PC-9 (cell line): ENCODE measurements at regions not wholly inside any gene's neighbourhood (a gene's known extent, or its start where the extent isn't known, plus 50 kb on each side); places are given as distances from the start of the nearest gene placed in this dataset.

Source experiments
- EZH2 ChIP-seq: fragments of 200-600 bp; sonication (generic); IDR thresholded peaks from 2 replicates; pipeline ENCODE4 v1.8.0; 2017; ENCODE audit warnings: antibody characterized with exemption, low read depth
- TF ChIP-seq, protein P1 (sequence below): fragments of 200-600 bp; sonication (generic); conservative IDR thresholded peaks from 2 replicates; pipeline ENCODE4 v1.6.1; 2017; ENCODE audit warnings: mixed run types, antibody characterized with exemption, mild to moderate bottlenecking, moderate library complexity

DNA sequence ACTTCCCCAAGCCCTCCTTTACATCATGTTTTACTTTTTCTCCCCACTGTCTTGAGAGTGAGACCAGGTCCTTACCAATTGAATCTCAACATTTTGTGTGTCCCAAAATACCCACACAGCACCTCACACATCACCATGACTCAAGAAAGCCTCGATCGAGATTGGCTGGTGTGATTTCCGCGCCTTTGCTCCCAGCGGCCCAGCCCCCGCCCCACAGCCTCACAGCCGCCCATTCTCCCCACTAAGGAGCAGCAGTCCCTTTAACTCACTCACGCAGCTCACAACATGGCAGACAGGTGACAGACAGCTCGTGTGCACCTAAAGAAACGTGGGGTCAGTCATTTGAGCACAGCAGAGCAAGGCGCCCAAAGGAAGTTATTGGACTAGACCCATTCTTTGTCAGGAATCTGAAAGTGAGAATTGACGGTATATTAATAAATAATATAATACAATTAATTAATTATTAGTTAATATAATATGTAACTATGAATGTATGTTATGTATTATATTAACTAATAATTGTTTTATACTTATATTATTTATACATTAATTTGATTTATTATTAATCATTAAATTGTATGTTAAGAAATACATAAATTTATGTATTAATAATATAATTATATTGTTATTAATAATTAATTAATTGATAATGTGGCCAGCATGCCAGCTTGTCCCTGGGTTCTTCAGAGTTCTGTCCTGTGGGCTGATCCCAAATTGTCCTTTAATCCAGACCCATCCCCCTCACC, 204.9 kb upstream of the RNF32 start:
- TF ChIP-seq, protein P1, sequence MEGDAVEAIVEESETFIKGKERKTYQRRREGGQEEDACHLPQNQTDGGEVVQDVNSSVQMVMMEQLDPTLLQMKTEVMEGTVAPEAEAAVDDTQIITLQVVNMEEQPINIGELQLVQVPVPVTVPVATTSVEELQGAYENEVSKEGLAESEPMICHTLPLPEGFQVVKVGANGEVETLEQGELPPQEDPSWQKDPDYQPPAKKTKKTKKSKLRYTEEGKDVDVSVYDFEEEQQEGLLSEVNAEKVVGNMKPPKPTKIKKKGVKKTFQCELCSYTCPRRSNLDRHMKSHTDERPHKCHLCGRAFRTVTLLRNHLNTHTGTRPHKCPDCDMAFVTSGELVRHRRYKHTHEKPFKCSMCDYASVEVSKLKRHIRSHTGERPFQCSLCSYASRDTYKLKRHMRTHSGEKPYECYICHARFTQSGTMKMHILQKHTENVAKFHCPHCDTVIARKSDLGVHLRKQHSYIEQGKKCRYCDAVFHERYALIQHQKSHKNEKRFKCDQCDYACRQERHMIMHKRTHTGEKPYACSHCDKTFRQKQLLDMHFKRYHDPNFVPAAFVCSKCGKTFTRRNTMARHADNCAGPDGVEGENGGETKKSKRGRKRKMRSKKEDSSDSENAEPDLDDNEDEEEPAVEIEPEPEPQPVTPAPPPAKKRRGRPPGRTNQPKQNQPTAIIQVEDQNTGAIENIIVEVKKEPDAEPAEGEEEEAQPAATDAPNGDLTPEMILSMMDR: no peak
- no peak for TF ChIP-seq EZH2
